HG02642 (cell line): ENCODE measurements at regions not wholly inside any gene's neighbourhood (a gene's known extent, or its start where the extent isn't known, plus 50 kb on each side); places are given as distances from the start of the nearest gene placed in this dataset.

Source experiments
- ATAC-seq: cut with Tn5 transposase; IDR thresholded peaks from one replicate; pipeline ENCODE4 v1.9.1; 2021; ENCODE audit warnings: mild to moderate bottlenecking; ENCODE audit not compliant: unreplicated experiment, poor library complexity

DNA sequence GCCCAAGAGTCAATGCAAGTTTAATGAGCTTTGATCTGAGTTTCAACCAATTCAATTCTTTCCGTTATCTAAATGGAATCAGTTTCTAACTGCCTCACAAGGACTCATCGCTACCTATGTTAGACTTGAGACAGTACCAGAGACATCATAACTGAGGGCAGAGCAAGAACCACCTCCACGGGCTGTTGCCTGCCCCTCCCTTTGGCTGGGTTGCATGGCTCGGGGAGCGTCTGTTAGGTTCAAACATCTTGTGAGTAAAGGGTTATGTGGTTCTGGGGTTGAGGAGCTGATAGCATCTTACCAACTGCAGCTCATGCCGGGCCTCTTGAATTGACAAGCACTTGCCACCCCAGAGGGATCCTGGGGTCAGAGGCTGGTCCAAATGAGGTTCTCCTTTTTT lies 457.9 kb downstream of the ENC1 start:
- ATAC-seq = no peak

DNA sequence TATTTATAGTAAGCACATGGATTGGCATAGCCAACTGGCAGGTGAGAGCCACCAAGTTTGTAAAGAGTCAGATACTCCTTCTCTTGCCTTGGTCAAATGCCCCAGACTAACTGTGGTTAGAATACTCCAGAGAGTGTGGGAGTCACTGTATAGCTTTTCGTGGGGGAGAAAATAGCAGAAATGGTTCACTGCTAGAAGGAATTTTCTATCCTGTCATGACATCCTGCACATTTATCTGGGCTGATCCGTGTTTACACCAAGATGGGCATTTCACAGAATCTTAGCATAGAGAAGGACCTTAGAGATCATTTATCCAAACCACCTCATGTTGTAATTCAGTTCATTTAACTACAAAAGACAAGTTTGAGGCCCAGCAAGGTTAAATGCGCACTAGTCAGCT lies 460.8 kb downstream of the ENC1 start:
- no peak for ATAC-seq

DNA sequence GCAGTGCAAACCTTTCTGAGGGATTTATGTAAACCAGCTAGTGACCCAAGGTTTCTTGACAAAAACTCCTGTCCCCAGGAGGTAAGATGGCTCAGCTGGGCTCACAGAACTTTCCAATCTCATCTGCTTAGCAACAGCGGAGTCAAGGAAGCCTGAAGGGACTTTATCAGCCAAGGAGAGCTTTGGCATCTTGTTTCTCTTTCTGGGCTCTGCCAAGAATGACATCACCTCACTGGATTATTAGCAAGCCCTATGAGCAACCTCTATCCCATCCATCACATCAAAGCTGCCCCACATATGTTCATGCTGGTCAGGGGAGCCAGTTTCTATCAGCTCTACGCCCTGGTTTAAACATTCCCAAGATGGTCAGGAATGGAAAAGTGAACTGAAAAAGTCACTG lies 461.3 kb downstream of the ENC1 start:
- ATAC-seq = no peak

DNA sequence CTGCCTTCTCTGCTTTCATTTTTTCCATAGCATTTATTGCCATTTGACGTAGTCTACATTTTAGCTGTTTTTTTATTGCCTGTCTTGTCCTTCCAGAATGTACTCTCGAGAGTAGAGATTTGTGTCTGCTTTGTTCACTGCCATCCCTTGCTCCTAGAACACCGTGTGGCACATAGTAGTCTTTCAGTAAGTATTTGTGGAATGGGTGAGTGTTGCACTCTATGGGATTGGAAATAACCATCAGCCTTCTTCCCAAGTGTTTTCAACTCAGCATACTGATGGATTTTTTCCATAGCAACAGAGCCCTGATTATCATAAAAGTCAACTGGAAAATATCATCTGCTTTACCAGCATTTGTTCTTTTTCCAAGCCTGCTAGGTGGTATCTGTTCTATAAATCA lies 462.6 kb downstream of the ENC1 start:
- no peak for ATAC-seq

DNA sequence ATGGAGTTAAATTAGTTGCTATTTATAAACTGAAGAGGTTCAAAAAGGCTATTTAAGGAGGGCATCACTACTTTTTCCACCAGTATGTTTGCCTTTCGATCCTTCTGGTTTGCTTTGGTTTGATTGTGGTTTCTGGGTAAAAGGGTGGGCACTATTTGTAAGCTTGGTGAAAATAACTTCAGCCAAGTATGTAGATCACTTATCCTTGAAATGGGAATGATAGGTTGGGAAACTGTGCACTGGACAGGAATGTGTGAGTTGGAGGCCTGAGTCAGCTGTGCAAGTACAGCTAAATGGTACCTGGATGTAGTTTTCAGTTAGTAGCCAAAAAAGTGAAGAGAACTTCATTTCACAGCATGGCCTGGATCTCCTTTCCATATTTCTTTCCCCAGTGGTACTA lies 466.2 kb downstream of the ENC1 start:
- ATAC-seq = no peak

DNA sequence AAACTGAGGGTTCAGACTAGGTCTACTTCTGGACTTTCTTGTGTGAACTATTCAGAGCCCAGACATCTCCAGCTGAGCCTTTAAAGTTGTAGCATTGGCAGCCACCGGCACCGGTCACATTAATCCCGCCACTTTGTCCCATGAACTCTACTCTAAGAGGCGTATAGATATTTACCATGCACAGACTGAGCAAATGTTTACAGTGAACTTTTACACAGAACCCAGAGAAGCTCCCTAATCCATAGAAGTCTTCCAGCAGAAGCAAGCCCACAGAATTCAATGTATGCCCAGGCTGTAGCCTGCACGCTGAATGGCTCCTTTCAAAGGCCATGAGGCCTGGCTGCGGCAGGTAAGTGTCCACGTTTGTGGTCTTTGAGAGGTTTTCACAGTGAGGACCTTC lies 466.9 kb downstream of the ENC1 start:
- ATAC-seq = no peak

DNA sequence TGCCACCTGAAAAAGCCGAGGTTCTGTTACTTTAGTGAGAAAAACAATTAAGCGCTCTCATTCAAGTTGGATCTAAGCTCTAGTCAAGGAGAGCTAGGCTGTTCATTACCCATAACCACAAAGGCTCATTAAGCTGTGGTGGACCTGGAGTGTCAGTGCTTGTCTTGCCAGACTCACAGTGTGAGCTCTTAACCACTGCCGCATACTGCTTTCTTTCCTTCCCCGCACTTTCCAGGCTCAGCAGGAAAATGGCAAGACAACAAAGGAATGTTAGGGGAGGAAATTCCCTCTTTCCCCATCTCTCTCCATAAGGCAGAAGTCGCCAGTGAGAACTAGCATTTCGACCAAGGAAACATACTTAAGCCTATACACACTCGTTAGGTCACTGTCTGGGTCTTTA lies 467.3 kb downstream of the ENC1 start:
- no peak for ATAC-seq

DNA sequence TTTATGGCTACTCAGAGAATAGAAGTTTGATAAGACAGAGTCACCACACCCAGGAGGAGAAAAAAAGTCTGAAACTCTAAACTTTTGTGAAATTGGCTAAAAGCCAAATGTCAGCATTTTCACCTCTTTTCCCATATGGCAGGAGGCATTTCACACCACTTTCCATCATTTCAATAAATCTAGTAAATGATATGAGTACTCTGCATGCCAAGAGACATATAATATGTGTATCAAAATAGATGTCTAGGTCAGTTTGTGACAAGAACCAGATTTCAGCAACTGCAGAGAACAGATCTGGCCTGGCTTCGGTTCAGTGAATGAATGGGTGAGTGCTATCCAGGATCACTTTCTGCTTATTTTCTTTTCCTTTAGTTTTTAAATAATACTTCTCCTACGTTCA lies 470.8 kb downstream of the ENC1 start:
- ATAC-seq = no peak

DNA sequence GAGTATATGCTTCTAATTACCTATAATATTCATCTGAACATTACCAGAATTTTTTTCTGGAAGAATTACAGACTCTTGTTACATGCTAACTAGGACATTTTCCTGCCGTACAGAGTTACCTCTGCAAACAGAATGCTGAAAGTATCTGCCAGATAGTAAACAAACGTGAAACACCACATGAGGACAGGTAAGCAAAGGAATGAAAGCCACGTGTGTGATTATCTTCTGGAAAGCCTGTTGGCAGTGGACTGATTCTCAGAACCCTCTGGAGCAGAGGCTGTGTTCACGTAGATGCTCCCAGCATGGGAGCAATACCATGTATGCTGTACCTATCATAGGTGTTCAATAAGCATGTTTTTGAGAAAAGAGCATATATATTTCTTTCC lies 472.6 kb downstream of the ENC1 start:
- no peak for ATAC-seq

DNA sequence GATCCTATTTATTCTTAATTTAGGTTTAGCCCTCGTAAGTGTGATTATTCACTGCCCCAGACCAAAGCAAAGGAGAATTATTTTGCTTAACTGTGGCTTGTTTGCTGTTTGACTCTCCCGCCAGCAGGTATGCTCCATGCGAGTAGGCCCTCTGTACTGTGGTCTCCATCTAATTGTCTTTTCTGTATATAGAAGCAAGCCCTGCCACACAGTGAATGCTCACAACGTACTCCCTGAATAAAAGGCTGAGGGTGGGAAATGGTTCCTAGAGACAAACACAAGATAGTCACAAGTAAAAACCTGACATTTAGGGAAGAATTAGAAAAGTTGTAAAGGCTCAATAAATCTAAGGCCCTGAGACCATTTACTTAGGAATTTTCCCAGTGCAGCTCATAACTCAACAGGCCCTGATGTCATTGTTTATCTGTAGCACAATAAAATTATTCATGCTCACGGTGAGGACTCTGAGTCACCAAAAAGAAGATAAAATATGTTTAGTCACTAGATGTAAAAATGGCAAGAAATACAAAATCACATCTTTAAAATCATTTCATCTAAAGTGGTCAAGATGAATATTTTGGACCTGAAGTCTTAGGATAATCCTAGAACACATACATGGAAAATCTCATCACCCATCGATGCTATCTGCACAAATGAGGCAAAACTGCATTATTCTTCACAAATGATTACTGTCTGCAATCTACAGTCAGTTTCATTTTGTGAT lies 473.2 kb downstream of the ENC1 start:
- ATAC-seq = no peak

DNA sequence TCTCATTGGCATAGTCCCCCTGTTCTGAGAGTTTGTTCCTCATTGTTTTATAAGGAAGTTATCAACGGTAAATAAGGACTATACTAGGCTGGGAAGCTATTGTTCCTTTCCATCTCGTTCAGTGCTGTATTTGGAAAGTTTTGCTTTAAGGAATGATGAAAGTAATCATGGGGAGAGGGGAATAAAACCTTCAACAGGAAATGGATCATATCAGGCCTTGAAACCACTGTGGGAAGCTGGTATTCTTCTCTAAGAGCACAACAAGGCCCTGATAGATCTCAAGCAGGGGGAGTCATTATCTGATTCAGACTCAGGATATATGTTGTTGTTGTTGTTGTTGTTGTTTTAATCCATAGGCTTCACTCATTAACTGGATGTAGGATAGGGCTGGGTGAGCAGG lies 474.5 kb downstream of the ENC1 start:
- no peak for ATAC-seq

DNA sequence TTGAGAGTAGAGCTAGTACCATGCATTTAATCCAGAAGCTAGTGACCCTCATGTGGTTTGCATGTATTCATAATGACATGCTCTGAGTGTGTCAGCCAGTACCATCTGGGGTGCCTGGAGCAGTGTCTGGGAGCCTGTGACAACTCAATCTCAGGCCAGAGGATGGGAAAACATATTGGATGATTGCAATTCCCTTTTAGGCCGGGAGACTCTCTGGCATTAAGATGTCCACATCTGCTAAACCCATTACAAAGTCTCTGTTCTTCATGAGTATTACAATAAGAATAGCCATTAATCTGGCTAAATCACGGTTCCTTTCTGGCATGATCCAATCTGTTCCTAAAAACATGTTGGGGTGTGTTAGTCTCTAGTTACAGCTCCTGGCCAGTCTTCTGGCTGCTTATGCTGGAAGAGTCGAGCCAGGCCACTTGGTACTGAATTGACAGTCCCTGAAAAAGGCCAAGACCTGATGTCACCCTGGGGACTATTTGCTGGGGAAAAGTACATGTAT lies 475.7 kb downstream of the ENC1 start:
- ATAC-seq = no peak

DNA sequence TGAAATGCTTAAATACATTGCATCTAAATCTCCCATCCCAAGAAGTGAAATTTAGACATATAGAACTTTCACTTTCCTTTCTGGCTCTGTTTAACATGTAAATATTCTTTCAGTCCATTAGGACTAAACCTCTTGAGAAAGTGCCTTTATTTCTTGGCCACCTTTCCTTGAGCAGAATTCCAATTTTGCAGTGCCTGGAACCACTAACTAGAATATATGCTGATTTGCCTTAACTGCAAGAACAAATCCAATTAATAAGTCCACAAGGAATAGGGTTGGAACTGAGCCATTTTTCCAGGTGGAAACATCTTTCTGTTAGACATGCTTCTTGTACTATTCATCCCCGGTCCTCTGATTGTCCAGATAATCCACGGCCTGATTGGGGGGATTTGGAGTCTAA lies 478.0 kb downstream of the ENC1 start:
- ATAC-seq = no peak

DNA sequence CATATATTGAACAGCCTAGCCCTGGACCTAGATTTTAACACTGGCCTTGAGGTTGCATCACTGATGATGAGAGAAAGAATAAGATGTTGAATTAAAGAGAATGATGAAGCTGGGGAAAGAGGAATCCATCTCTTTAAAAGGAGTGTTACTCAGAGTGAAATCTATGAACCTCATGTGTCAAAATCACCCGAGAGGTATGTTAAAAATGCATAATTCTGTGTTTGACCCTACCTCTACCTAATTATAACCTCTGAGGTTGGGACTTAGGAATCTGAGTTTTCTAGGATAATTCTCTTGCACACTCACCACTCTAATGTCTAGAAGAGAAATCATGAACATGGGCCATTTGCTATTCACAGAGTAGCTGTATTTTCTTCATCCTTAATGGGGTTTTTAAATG lies 479.4 kb downstream of the ENC1 start:
- ATAC-seq = no peak

DNA sequence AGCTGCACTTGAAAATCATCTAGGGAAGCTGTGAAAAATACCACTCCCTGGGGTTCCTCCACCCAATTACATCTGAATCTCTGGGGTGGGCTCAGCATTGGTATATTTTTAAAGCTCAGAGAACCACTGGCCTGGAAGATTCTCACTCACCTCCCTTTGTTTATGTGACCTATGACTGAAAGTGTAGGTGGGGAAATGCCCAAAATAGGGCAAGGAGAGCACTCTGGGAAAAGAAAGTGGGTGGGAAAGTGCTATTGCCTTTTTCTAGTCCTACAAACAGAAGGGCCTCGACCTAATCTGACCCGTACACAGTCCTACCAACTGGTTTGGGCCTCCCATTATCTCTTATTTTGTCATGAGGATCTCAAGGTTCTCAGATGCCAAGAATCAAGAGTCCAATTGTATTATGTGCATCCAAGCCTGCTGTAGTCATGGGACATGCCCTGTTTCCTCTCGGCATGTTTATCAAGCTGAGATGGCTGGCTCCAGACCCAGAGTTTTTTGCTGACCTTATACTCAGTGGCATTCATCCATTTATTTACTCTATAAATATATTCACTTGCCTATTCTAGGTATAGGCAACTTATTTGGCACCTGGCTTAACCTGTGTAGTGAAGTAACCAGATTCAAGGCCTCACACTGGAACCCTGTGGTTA lies 483.7 kb downstream of the ENC1 start:
- no peak for ATAC-seq

DNA sequence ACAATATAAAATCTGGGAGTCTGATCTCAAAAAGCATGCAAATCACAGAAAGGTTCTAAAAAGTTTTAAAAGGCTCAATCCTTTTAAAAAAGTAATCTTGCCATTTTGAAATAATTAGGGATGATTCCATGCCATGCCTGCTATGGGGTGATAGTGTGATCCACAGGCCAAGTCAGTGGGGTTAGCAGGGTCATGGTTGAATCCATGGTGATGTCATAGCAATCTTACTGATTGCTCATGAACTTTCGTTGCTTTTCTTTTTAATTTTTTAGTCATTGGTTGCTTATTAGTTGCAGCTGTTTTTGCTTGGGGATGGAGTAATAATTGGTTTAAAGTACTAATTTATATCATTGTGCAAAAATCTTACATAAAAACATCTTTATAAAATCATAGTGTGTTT lies 485.0 kb downstream of the ENC1 start:
- no peak for ATAC-seq

DNA sequence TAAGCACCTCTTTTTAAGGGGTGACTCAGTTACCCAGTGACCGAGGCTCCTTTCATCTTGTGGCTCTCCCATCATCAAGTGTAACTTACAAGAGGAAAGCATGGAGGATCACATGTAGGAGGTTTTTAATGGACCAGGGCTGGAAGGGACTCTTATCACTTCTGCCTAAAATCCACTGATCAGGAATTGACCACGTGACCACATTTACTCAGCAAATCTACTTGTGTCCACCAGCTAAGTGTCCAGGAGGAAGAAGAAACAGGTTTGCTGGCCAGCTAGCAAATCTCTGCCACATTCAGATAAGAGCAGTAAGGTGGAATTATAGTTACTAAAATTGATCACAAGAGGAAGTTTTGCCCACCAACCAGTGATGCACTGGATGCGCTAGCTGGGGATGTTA lies 486.0 kb downstream of the ENC1 start:
- no peak for ATAC-seq

DNA sequence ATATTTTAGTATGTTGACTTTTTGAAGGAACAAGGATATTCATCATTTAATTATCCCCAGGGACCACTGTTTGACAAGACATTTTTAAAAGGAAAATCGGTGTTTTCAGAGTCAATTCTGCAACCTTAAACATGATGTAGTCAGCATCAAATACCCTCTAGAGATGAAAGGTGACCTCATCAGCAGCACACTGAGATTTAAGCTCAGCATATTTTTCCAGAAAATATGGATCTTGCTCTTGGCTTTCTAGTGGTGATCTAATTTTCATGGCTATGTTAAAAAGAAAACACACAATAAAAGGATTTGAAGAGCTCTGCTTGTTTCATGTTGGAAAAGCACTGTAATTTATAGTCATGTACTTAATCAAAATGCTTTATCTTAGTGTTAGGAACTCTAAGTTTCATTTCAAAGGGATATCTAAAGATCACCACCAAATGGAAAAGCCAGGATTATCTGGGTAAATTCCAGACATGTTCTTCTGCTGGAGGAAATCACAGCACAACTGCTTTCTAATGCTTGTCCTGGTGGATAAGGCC lies 487.2 kb downstream of the ENC1 start:
- ATAC-seq = no peak

DNA sequence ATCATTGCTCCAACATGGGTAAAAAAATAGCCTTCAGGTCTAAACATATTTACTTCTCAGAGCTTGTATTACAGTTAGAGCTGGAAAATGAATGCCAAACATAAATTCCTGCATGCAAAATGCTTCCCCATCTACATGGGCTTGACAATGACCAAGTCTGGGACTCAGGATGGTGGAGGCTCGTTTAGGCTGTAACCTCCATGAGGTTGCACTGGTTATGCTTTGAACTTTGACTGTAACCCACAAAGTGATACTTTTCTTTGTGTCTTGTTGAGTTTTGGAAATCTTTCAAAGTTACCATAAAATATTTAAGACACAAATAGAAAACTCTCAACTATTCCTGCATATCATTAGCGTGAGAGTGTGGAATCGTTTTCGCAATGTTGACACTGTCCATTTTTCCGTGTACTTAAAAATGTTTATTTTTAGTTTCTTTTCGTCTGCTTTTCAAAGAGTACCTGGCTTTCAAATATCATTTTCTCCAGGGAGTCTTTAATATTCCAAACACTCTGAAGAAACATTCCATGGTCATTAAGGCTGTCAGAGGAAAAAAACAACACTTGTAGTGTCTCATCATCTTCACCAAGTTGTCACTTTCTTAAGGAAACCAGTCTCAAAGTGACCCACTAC lies 487.8 kb downstream of the ENC1 start:
- ATAC-seq = no peak

DNA sequence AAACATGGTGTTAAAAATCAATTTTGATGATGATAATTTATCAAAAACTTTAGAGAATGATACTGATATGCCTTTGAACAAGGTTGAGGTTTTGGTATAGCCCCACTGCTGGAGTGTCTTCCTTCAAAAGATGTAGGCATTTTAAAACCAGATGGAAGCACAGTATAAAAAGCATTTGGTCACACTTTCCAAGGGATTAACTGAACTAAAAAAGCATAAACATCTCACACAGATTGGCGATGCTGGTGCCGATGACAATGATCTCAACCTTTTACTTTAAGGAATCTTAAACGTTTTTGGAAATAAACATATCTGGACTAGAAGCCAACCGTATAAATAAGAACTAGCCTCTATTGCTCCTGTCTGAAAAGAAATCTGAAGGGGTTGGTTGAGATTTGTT lies 488.4 kb downstream of the ENC1 start:
- no peak for ATAC-seq

DNA sequence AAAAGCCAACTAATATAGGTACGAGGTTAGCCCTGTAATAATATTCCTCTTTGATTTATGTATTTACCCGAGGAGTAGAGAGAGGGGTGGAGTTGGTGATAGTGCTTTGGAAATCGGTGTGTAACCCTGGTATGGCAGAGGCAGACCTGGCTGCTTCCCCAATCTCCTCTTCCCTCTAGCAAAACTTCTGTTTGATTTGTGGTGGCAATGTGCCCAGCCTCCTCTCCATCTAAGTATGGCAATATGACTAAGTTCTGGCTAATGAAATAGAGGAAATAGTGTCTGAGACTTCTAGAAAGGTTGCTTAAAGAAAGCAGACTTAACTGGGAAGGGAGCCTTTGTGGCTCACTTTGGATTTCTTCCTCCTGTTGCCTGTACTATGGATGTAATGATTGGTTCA lies 491.1 kb downstream of the ENC1 start:
- no peak for ATAC-seq
